ENCODE measurements at regions not wholly inside any gene's neighbourhood (a gene's known extent, or its start where the extent isn't known, plus 50 kb on each side); places are given as distances from the start of the nearest gene placed in this dataset.
A peak's percentile ranks its signal among the peaks of the same experiment; 100 is the strongest.
"Not testable (repeated sequence)": the region's sequence is repeated elsewhere in the genome, so short reads cannot be mapped to it uniquely, and the experiment has no call there.

DNA sequence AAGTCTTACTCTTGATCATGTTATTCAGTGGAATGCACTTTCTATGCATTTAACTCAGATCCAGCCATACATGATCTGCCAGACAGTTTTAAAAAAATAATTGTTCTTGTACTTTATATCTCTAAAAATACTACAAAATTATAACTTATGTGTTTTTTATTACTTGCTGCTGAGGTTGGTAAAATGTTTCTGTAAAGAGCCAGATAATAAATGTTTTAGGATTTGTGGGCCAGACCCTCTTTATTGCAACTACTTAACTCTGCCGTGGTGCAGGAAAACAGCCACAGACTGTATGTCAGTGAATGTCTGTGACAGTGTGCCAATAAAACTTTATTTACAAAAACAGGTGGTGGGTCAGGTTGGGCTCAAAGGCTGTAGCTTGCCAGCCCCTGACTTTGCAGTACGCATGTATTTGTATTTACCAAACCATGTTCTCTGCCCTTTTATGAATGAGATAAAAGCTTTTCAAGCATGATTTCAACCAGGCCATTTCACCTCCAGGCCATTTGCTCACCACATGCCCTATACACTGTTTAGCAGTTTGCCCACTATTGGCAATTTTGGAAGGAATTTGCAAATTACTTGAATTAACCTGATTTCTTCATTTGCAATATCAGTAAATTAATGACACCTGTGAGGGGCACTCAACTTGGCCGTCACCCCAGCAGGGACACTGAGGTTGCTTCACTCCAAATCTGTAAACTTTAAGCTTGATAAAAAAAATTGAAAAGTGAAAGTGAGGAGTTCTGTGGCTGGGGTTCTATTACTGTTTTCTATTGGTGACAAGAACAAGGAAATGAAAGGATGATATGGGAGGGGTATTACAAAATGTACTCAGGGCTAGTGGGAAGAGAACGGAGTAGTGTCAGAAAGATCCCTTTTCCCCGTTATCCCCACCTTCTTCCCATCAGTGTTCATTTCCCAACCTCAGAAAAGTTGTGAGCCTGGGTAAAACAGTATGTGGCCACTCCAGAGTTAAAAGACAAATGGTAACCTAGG, 133.4 kb downstream of the CEBPB start:
- FAIRE-seq (no peak), DNase-seq (ENCODE audit: insufficient read length, low spot score) (no peak)

DNA sequence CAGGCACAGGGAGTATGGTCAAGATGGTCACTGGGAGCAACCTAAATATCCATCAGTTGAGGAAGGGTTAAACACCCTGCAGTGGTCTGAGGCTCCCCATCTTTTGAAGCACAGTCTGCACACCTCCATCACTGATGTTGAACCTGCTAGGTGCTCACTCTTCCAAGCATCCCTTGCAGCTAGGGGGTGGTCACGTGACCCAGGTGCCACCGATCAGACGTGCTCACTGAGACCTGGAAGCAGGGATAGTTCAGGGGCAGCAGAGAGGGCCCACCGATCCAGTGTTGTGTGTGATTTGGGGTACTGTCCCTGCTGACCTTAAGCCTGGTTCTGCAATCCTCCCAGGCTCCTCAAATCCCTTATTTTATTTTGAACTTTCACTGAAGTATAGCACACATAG, 134.6 kb downstream of the CEBPB start:
- DNase-seq (ENCODE audit: insufficient read length, low spot score) = no peak
- no peak for FAIRE-seq

DNA sequence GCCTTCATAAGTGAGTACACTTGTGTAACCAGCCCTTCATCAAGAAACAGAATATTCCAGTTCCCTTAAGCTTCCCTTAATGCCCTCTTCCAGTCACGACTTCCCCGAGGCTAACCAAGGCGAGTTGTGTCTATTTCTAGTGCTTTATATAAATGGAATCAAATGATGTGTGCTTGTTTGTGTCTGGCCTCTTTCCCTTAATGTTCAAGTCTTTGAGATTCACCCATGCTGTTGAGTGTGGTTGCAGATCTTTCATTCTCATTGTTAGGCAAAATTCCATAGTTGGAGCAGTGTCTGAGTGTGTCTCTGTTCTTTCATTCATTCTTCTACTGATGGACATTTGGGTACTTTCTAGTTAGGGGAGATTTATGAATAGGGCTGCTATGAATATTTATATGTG, 135.0 kb downstream of the CEBPB start:
- no peak for DNase-seq (ENCODE audit: insufficient read length, low spot score)
- no peak for FAIRE-seq

DNA sequence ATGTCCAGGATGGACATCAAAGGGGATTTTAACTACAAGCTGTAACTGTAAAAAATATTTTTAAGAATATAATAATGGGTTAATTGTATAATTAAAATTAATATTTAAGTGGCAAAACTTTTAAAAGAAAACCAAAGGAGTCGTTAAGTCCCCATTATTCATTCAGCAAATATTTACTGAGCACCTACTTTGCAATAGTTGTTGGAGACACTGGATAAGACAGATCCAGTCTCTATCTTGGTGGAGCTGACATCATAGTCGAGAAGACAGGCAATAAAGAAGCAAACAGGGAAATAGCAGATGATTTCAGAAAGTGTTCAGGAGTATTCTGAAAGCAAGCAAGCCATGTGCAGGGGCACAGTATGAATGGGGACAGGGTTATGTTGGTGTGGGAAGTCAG, 137.0 kb downstream of the CEBPB start:
- no peak for FAIRE-seq

DNA sequence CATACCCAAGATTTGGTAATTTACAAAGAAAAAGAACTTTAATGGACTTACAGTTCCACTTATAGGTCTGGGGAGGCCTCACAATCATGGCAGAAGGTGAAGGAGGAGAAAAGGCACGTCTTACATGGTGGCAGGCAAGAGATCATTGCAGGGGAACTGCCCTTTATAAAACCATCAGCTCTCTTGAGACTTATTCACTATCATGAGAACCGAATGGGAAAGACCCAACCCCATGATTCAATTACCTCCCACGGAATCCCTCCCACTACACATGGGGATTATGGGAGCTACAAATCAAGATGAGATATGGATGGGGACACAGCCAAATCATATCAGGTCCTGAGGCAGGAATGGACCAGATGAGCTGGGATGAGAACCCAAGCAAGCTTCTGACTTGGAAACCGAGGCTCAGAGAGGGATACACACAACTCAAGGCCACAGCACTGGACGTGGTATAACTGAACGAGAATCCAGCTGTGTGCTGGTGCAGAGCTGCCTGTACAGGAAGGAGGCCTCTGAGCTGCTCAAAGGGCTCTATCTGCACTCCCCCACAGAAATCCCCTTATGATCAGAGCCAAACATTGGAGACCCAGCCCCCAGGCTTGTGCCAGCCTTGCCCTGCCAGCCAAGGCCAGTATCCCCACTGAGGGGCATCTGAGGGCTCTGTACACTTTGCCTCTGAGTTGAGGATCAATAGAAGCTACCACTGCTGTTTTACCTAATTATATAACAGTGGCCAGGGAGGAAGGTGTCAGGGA, 137.8 kb downstream of the CEBPB start:
- FAIRE-seq (no peak), DNase-seq (ENCODE audit: insufficient read length, low spot score) (no peak)

More for the DNA sequence above, 137.0 kb downstream of the CEBPB start:
- DNase-seq (ENCODE audit: insufficient read length, low spot score) = no peak

DNA sequence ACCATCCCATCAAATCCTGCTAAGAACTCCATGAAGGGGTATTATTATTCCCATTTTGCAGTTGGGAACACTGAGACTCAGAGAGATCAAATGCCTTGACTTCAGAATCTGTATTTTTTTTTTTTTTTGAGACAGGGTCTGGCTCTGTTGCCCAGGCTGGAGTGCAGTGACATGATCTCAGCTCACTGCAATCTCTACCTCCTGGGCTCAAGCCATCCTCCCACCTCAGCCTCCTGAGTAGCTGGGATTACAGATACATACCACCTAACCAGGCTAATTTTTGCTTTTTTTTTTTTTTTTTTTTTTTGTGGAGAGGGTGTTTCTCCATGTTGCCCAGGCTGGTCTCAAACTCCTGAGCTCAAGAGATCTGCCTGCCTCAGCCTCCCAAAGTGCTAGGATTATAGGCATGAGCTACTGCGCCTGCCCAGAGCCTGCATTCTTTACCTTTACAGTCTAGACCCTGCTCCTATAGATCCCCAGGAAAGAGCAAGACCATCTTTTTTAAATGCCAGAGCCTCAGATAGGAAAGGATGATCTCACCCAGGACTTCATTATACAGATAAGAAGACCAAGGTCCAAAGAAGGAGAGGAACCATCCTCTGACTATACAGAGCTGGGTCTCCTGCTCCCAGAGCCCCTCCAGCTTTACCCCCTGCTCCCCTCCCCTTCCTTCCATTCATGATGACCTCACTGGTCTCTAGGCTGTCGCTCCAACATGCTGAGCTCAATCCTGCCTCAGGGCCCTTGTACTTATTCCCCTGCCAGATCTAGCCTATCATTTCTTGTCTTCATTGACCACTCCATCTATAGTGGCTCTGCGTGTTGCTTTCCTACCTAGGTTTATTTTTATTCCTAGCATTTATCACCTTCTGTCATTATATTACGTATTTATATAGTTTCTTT, 138.6 kb downstream of the CEBPB start:
- DNase-seq (ENCODE audit: insufficient read length, low spot score) (no peak), FAIRE-seq (no peak)

DNA sequence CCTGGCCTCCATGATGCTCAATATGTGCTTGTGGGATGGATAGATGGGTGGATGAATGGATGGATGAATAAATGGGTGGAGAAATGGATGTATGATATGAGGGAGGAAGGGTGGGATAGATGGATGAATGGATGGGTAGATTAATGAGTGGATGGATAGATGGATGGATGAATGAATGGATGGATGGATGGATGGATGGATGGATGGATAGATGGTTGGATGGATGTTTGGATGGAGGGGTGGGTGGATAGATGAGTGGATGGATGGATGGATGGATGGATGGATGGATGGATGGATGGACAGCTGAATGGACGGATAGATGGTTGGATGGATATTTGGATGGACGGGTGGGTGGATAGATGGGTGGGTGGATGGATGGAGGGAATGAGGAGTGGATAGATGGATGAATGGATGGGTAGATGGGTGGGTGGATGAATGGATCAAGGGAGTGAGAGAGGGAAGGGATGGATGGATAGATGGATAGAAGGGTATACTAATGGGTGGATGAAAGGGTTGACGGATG, 139.4 kb downstream of the CEBPB start:
- FAIRE-seq = peak; percentile 74
- DNase-seq (ENCODE audit: insufficient read length, low spot score) = no peak

DNA sequence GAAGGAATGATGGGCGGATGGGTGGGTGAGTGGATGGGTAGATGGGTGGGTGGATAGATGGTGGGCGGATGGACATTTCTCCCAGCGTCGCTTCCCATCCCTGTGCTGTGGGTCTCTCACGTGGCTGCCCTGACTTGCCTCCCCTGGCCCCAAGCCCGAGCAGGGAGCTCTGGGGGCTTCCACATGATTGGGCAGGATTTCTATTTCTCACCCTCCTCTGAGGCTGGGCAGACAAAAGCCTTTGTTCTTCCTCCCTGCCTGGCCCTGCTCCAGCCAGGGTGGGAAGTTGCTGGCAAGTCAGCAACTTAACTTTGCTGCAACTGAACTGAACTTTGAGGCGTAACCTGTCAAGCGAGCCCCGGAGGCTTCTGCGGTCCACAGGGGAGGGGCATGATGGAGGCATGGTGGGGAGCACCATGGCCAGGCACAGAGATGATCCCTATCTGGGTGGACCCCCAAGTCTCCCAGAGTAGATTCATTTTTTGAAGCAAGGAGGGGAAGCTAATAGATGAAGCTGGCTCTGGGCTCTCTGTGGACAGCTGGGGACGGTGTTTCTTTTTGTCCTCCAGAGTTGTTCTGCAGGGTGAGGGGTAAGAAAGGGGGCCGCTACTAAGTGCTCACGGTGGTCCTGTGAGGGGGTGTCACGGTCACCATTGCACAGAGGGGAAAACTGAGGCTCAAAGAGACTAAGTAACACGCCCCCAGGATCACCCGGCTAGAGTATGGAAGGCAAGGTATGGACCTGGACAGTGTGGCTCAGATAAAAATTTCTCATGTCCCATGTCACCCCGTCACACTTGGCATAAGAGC, 140.1 kb downstream of the CEBPB start:
- DNase-seq (ENCODE audit: insufficient read length, low spot score) (no peak), FAIRE-seq (peak; percentile 64)

DNA sequence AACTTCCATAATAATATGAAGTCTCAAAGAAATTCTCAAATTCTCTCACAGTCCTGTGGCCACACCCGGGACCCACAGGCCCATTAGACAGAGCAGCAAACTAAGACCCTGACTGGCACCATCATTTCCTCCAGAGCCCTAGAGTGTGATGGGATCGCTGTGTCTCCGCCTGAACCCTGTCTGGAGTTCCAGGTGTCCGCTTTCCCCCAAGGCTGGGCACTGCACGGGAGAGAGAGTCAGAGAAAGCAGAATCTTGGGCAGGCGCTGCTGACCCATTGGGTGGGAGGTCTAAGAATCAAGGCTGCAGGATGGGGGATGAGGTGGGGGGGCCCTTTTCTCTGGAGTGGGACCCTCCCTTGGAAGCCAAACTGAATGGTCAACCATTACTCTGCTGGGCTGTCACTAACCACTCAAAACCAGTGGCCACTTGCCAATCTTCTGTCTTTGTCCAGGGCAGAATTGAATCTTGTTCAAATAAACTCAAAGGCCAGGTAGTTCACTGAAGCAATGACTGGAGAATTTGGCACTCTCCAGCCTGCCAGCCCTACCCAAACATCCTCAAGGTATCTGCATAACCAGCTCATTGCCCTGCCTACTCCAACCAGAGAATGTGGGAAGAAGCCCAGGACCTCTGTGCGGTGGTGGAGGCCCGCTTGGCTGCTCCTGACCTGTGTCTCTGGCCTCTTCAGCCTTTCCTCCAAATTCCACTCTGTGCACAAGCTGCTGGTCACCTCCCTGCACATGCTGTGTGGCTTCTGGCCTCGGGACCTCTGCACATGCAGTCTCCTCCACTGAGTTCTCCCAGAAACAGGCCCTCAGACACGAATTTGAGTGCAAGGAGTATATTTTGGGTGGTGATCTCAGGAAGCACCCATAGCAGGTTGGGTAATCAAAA, 141.1 kb downstream of the CEBPB start:
- no peak for FAIRE-seq
- no peak for DNase-seq (ENCODE audit: insufficient read length, low spot score)

DNA sequence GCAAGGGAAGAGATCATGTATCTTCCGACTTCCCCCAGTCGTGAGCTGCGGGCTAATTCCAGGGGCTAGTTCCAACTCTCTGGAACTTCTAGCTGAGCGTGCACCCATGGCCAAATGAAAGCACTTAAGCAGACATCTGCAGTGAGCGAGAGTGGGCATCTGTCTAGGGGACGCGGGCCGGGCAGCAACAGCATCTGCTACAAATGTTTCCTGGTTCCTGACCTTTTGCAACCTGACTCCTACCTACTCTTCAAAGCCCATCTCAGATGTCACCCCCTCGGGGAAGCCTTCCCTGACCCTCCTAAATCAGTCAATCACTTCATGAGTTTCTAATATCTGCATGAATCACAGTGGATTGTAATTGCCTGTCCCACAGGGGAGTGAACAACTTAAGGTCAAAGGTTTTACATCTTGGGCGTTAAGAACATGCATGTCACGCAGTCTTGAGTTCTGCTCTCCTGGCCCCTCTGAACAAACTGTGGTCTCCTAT, 141.9 kb downstream of the CEBPB start:
- no peak for DNase-seq (ENCODE audit: insufficient read length, low spot score)
- peak; percentile 63 for FAIRE-seq

DNA sequence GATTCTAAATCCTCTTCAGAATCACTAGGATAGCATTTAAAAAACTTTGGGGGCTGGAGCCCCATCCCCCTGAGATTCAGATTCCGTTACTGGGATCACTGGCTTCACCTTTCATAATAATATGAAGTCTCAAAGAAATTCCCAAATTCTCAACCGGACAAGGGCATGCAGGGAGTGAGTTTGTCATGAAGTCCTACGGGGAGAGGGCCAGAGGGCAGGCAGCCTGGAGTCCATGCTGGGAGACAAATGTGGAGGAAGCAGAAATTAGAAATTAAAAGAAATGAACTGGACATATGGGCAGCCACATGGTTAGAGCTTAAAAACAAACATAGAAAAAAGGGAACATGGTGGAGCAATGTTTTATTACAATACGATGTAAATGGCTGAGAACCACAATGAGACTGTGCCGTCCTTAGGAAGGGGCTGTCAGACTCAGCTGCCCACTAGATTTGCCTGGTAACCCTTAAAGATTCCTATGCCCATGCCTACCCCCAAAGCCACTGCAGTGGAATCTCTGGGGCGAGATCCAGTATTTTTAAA, 142.6 kb downstream of the CEBPB start:
- FAIRE-seq (no peak), DNase-seq (ENCODE audit: insufficient read length, low spot score) (no peak)

DNA sequence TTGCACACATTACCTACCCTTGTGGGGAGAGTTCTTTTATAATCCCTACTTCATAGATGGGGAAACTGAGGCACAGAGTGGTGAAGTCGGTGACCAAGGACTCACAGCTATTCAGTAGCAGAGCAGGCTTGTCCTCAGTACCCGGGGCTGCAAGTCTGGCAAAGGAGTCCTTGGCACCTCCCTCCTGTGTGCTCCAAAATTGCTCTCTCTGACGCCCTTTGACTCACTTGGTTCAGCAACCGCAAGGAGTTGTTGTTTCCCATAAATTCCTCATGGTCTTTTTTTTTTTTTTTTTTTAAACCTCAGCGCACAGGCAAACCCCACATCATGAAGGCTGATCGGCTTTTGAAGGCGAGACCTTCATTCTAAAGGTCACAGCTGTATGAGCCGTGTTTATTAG, 143.2 kb downstream of the CEBPB start:
- no peak for FAIRE-seq
- DNase-seq (ENCODE audit: insufficient read length, low spot score) = peak; percentile 79

DNA sequence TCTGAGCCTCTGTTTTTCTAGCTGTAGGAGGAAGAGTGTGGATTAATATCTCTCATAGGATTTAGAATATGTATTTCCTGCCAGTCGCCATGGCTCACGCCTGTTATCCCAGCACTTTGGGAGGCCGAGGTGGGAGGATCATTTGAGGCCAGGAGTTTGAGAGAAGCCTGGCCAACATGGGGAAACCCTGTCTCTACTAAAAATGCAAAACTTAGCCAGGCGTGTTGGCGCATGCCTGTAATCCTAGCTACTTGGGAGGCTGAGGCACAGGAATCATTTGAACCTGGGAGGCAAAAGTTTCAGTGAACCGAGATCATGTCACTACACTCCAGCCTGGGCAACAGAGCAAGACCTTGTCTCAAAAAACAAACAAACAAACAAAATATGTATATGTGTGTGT, 143.9 kb downstream of the CEBPB start:
- FAIRE-seq; DNase-seq (ENCODE audit: insufficient read length, low spot score): not testable (repeated sequence)

DNA sequence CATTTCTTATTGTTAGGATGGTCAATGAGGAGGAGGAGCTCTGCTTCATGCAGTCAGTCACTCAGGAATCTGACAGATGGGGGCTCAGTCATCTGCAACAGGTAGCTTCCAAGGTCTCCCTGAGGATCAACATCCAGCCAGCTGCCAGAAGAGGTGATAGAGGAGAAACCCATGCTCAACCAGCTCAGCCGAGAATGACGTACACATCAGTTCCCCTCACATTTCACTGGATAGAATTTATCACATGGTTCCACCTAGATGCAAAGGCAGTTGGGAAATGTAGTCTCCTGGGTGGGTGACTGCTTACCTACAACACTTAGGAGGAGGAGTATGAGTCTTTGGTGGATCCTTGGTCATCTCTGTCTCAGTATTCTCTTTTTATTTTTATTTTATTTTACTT, 144.5 kb downstream of the CEBPB start:
- peak; percentile 90 for DNase-seq (ENCODE audit: insufficient read length, low spot score)

DNA sequence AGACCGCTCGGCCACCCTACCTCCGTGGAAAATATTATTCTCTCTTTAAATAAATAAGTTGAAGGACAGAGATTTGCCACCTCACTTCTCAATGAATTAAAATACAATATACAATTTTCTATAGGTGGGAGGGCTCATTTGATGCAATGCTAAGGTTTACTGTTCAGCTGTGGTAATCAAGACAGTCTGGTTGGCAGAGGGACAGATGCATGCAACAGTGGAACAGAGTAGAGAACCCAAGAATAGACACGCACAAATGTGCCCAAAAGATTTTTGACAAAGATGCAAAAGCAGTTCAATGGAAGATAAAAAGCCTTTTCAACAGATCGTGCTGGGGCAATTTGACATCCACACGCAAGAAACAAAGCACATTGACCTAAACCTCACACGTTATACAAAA, 145.2 kb downstream of the CEBPB start:
- no peak for FAIRE-seq
- no peak for DNase-seq (ENCODE audit: insufficient read length, low spot score)

More for the DNA sequence above, 144.5 kb downstream of the CEBPB start:
- peak; percentile 82 for FAIRE-seq

DNA sequence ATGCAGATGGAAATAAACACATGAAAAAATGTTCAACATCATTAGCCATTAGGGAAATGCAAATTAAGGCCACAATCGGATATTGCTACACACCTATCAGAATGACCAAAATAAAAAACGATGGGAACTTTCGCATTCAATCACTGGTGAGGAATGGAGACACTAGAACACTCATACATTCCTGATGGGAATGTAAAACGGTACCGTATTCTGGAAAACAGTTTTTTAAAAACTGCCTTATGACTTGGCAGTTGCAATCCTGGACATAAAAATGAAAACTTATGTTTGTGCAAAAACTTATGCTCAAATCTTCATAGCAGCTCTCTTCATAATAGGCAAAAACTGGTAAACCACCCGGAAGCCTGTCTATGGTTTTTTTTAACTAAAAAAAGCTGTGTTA, 146.0 kb downstream of the CEBPB start:
- FAIRE-seq (no peak), DNase-seq (ENCODE audit: insufficient read length, low spot score) (no peak)

DNA sequence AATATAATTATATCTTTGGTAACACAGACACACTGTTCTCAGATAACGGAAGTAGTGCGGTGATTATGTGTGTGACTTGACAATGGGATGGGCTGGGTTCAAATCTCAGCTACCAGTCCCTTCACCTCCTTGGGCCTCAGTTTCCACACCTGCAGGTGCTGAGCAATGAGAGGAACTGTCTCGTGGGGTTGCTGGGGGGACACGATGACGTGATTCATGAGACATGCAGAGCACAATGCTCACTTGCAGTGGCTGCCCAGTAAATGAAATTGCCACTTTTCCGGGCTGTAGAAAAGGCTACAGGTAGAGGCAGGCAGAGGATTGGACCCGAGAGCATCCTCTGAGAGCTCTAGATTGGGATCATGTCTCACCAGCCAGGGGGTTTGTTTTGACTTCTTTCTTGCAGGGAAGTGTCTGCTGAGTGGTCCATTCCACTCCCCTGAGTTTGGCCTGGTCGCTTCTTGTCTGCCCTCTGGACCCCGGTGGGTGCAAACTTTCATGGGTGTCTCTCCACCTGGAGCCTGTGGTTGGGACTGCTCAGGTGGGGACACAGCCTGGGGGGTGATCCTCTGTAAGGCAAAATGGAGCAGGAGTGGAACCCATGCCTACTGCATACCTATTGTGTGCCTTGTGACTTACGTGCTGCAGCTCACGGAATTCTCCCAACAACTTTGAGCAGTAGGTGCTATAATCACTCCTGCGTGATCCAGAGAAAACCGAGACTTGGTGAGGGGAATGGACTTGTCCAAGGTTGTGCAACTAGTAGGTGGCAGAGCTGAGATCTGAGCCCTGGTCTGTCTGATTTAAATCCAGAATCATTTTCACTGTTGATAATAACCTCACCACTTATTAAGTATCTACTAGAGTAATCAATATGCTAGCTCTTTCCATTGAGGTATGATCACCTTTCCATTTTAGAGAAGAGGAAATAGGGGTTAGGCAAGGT, 147.2 kb downstream of the CEBPB start:
- peak; percentile 52 for FAIRE-seq
- no peak for DNase-seq (ENCODE audit: insufficient read length, low spot score)
